ENCODE measurements at regions not wholly inside any gene's neighbourhood (a gene's known extent, or its start where the extent isn't known, plus 50 kb on each side); places are given as distances from the start of the nearest gene placed in this dataset.

DNA sequence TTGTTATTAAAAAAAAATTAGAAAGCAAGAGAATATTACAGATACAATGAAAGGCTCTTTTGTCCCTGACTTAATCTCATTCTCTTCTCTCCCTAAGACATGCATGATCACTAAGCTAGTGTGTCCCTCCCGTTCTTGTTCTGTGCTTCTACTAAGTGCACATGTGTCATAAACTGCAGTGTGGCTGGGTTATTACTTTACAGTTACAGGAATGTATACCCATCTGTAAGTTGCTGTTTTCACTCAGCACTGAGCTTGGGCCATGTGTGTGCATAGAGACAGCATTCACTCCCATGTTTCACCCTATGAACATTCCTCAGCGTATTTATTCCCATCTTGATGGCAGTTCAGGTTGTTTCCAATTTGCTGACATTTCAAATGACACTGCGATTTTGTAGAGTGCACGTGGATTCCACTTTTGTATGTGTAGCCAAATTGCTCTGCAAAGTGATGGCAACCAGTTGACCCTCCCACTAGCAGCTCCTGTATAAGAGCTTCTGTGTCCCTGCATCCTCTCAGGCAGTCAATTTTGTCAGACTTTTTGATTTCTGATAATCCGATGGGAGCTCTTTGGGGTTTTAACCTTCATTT is 145.8 kb upstream of the UBE2E1 start:
- Histone ChIP-seq H3K4me1 (ENCODE audit: control insufficient read depth, extremely low read depth, insufficient read depth, low read length) (peaks cover 11% of the 10 kb centered on the region), H3K36me3 (ENCODE audit: control insufficient read depth in 2 of 2, extremely low read depth in 1 of 2, insufficient read depth in 2 of 2, low read length in 2 of 2) (no peaks in the 10 kb centered on the region), H3K27me3 (ENCODE audit: control insufficient read depth, extremely low read depth, insufficient read depth, low read length) (no peaks in the 10 kb centered on the region), H3K4me3 (ENCODE audit: control insufficient read depth in 2 of 3, extremely low read depth in 1 of 3, insufficient read depth in 2 of 3, low read depth in 1 of 3, low read length in 3 of 3) (no peak overlapping the region), H3K9ac (ENCODE audit: control insufficient read depth, extremely low read depth, insufficient read depth, low read length) (no peak overlapping the region), H4K20me1 (ENCODE audit: control insufficient read depth, extremely low read depth, insufficient read depth, low read length) (no peaks in the 10 kb centered on the region), H2AFZ (ENCODE audit: control insufficient read depth, low read length) (no peak overlapping the region), H3K79me2 (ENCODE audit: control insufficient read depth, insufficient read depth, low read length) (no peaks in the 10 kb centered on the region), H3K9me1 (ENCODE audit: control insufficient read depth, extremely low read depth, insufficient read depth, low read length) (no peaks in the 10 kb centered on the region), H3K27ac (ENCODE audit: control insufficient read depth, insufficient read depth, low read length) (no peak overlapping the region), H3K9me3 (ENCODE audit: control insufficient read depth, low read depth, low read length) (no peaks in the 10 kb centered on the region), H3K4me2 (ENCODE audit: control insufficient read depth, extremely low read depth, insufficient read depth, low read depth, low read length) (no peak overlapping the region)
- FAIRE-seq: peak; percentile 13
- no peak for TF ChIP-seq EZH2 (IDR thresholded peaks at IDR 0.05; ENCODE audit: low read length)
- TF ChIP-seq, protein P1, sequence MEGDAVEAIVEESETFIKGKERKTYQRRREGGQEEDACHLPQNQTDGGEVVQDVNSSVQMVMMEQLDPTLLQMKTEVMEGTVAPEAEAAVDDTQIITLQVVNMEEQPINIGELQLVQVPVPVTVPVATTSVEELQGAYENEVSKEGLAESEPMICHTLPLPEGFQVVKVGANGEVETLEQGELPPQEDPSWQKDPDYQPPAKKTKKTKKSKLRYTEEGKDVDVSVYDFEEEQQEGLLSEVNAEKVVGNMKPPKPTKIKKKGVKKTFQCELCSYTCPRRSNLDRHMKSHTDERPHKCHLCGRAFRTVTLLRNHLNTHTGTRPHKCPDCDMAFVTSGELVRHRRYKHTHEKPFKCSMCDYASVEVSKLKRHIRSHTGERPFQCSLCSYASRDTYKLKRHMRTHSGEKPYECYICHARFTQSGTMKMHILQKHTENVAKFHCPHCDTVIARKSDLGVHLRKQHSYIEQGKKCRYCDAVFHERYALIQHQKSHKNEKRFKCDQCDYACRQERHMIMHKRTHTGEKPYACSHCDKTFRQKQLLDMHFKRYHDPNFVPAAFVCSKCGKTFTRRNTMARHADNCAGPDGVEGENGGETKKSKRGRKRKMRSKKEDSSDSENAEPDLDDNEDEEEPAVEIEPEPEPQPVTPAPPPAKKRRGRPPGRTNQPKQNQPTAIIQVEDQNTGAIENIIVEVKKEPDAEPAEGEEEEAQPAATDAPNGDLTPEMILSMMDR (optimal IDR thresholded peaks at IDR 0.05 in 1 of 3, IDR thresholded peaks at IDR 0.05 in 1 of 3, conservative IDR thresholded peaks at IDR 0.05 in 1 of 3; ENCODE audit: extremely low read depth in 1 of 3, insufficient read depth in 2 of 3, low read length in 3 of 3): no peak
- DNase-seq (ENCODE audit: low read depth, low spot score): no peak
- dilution Hi-C loops (cut with MboI; ENCODE audit: extremely low pct_ligation_motif_present, low sequenced_read_pairs): no loop called here

GRCh38 chr3:23662079-23662617 is 143.6 kb upstream of the UBE2E1 start:
- dilution Hi-C loops (cut with MboI; ENCODE audit: extremely low pct_ligation_motif_present, low sequenced_read_pairs): no loop called here
- Histone ChIP-seq H3K9me1 (ENCODE audit: control insufficient read depth, extremely low read depth, insufficient read depth, low read length) (no peaks in the 10 kb centered on the region), H3K9ac (ENCODE audit: control insufficient read depth, extremely low read depth, insufficient read depth, low read length) (no peak overlapping the region)

More at GRCh38 chr3:23662079-23662617, 143.6 kb upstream of the UBE2E1 start:
- no peaks in the 10 kb centered on the region for H4K20me1 ChIP-seq (ENCODE audit: control insufficient read depth, extremely low read depth, insufficient read depth, low read length)
- H3K79me2 ChIP-seq (ENCODE audit: control insufficient read depth, insufficient read depth, low read length): no peaks in the 10 kb centered on the region
- no peak overlapping the region for H3K4me2 ChIP-seq (ENCODE audit: control insufficient read depth, extremely low read depth, insufficient read depth, low read depth, low read length)
- no peaks in the 10 kb centered on the region for H3K36me3 ChIP-seq (ENCODE audit: control insufficient read depth in 2 of 2, extremely low read depth in 1 of 2, insufficient read depth in 2 of 2, low read length in 2 of 2)
- no peak for TF ChIP-seq EZH2 (IDR thresholded peaks at IDR 0.05; ENCODE audit: low read length)
- TF ChIP-seq, protein P1 (optimal IDR thresholded peaks at IDR 0.05 in 1 of 3, IDR thresholded peaks at IDR 0.05 in 1 of 3, conservative IDR thresholded peaks at IDR 0.05 in 1 of 3; ENCODE audit: extremely low read depth in 1 of 3, insufficient read depth in 2 of 3, low read length in 3 of 3): no peak
- no peak overlapping the region for H3K4me3 ChIP-seq (ENCODE audit: control insufficient read depth in 2 of 3, extremely low read depth in 1 of 3, insufficient read depth in 2 of 3, low read depth in 1 of 3, low read length in 3 of 3)
- peaks cover 11% of the 10 kb centered on the region for H3K4me1 ChIP-seq (ENCODE audit: control insufficient read depth, extremely low read depth, insufficient read depth, low read length)
- DNase-seq (ENCODE audit: low read depth, low spot score): no peak
- H2AFZ ChIP-seq (ENCODE audit: control insufficient read depth, low read length): no peak overlapping the region
- no peak for FAIRE-seq
- no peaks in the 10 kb centered on the region for H3K9me3 ChIP-seq (ENCODE audit: control insufficient read depth, low read depth, low read length)
- H3K27ac ChIP-seq (ENCODE audit: control insufficient read depth, insufficient read depth, low read length): no peak overlapping the region
- no peaks in the 10 kb centered on the region for H3K27me3 ChIP-seq (ENCODE audit: control insufficient read depth, extremely low read depth, insufficient read depth, low read length)

All from keratinocyte (primary cell).